Transverse colon (tissue), 4 donors: ENCODE measurements at regions not wholly inside any gene's neighbourhood (a gene's known extent, or its start where the extent isn't known, plus 50 kb on each side); places are given as distances from the start of the nearest gene placed in this dataset.

Experiments
- DNase-seq: peaks from one replicate; pipeline ENCODE4 v3.0.0-alpha.2; 2019
- H3K27ac ChIP-seq, 4 donors: fragments of 200-600 bp; sonication (generic); 2 replicates each; pipeline ENCODE4 v1.5.1; 2016 to 2018; ENCODE audit warnings: inconsistent platforms in 4 of 4
- H3K27me3 ChIP-seq: fragments of 200-600 bp; sonication (generic); 2 replicates; pipeline ENCODE4 v1.5.1; 2017; ENCODE audit warnings: inconsistent platforms
- H3K36me3 ChIP-seq, 4 donors: fragments of 200-600 bp; sonication (generic); 2 replicates each; pipeline ENCODE4 v1.5.1; 2017 to 2019; ENCODE audit warnings: inconsistent platforms in 4 of 4
- H3K4me1 ChIP-seq, 4 donors: fragments of 200-600 bp; sonication (generic); 2 replicates each; pipeline ENCODE4 v1.5.1; 2017 to 2020; ENCODE audit warnings: inconsistent platforms in 4 of 4
- H3K4me3 ChIP-seq, 4 donors: fragments of 200-600 bp; sonication (generic); 1 replicate in 1 of 4; 2 replicates in 3 of 4; pipeline versions ENCODE4 v1.5.1 to v1.6.1; 2017 to 2019; ENCODE audit warnings: inconsistent platforms in 4 of 4
- H3K9me3 ChIP-seq, 2 donors: fragments of 200-600 bp; sonication (generic); 2 replicates each; pipeline ENCODE4 v1.5.1; 2017 to 2019; ENCODE audit warnings: inconsistent platforms in 2 of 2
- CTCF ChIP-seq, 5 experiments: fragments of 200-600 bp in 3 of 5; fragments of 450-650 bp in 2 of 5; sonication (generic) in 3 of 5; IDR thresholded peaks; 1 replicate in 2 of 5; 2 replicates in 3 of 5; pipeline ENCODE4 v1.5.1; 2016 to 2017; ENCODE audit warnings: antibody characterized with exemption in 5 of 5, inconsistent platforms in 3 of 5, mild to moderate bottlenecking in 2 of 5, moderate library complexity in 1 of 5
- EP300 ChIP-seq: sonication (generic); formaldehyde crosslinking; IDR thresholded peaks from one replicate; pipeline ENCODE4 v1.6.1; 2017; ENCODE audit warnings: antibody characterized with exemption, low read depth
- POLR2A ChIP-seq: fragments of 450-650 bp; IDR thresholded peaks from one replicate; pipeline ENCODE4 v1.6.1; 2016; ENCODE audit warnings: antibody characterized with exemption, mild to moderate bottlenecking, moderate library complexity
- POLR2AphosphoS5 ChIP-seq, 3 donors: sonication (generic); formaldehyde crosslinking; IDR thresholded peaks; one replicate each; pipeline ENCODE4 v1.6.1; 2016; ENCODE audit warnings: antibody characterized with exemption in 3 of 3
- WGBS, 2 donors: methylation state at CpG; one replicate each; pipeline ENCODE4 v1.1.5; 2018; ENCODE audit warnings: low coverage in 1 of 2; 5-methylcytosine and 5-hydroxymethylcytosine counted together
- in situ Hi-C, 4 donors: fragments of 200-750 bp; cut with MboI; loops; one replicate each; pipeline versions ENCODE4 v1.15.0 to v1.15.1; 2017; ENCODE audit warnings: low sequenced_read_pairs in 3 of 4, low pct_ligation_motif_present in 1 of 4, low pct_unique_long_range_greater_than_20kb in 1 of 4
- intact Hi-C: fragments of 100-400 bp; cut with DNase I; formaldehyde crosslinking; loops from one replicate; pipeline ENCODE4 v1.15.1; 2023; ENCODE audit warnings: low total_unique reads

- intact Hi-C loops (no loop called here), in situ Hi-C loops (loop anchor here in 3 of 4 donors (25.0 kb wide), 2 partner anchors 460 to 610 kb away; no protein-coding TSS in a partner anchor)
- Histone ChIP-seq H3K27ac (no peak overlapping the region), H3K4me1 (no peaks in the 10 kb centered on the region), H3K4me3 (no peak overlapping the region), H3K9me3 (no peaks in the 10 kb centered on the region), H3K27me3 (no peaks in the 10 kb centered on the region), H3K36me3 (no peaks in the 10 kb centered on the region)
- TF ChIP-seq POLR2A (no peak), EP300 (no peak), CTCF (IDR thresholded peaks at IDR 0.05) (no peak), POLR2AphosphoS5 (IDR thresholded peaks at IDR 0.05) (no peak)
- 56 to 74% methylated on average over 3 of the region's 3 CpGs for WGBS, 2 donors
- no peak for DNase-seq
These were observed 136.1 kb upstream of the SNX19 start for GRCh38 chr11:131052367-131052766.

GRCh38 chr11:131056036-131056435 lies 139.8 kb upstream of the SNX19 start:
- Histone ChIP-seq H3K36me3 (no peaks in the 10 kb centered on the region), H3K9me3 (no peaks in the 10 kb centered on the region), H3K27me3 (no peaks in the 10 kb centered on the region), H3K27ac (no peak overlapping the region), H3K4me1 (no peaks in the 10 kb centered on the region), H3K4me3 (no peak overlapping the region)
- intact Hi-C loops (no loop called here), in situ Hi-C loops (loop anchor here in 3 of 4 donors (25.0 kb wide), 2 partner anchors 456 to 606 kb away; no protein-coding TSS in a partner anchor)
- 51 to 62% methylated on average over 2 of the region's 2 CpGs for WGBS, 2 donors
- TF ChIP-seq POLR2AphosphoS5 (IDR thresholded peaks at IDR 0.05) (no peak), CTCF (IDR thresholded peaks at IDR 0.05) (no peak), POLR2A (no peak), EP300 (no peak)
- DNase-seq = no peak

GRCh38 chr11:131063638-131064037 lies 147.4 kb upstream of the SNX19 start:
- Histone ChIP-seq H3K9me3 (no peaks in the 10 kb centered on the region), H3K36me3 (no peaks in the 10 kb centered on the region), H3K4me3 (no peak overlapping the region), H3K27me3 (no peaks in the 10 kb centered on the region), H3K4me1 (no peaks in the 10 kb centered on the region), H3K27ac (no peak overlapping the region)
- in situ Hi-C loops (loop anchor here in 3 of 4 donors (10.0 to 25.0 kb wide), 4 partner anchors 441 to 611 kb away; no protein-coding TSS in a partner anchor), intact Hi-C loops (loop anchor here (5.0 kb wide), 1 partner anchor 449 kb away; no protein-coding TSS in a partner anchor)
- no peak for TF ChIP-seq POLR2AphosphoS5 (IDR thresholded peaks at IDR 0.05)
- TF ChIP-seq POLR2A = no peak
- no peak for TF ChIP-seq EP300
- no peak for TF ChIP-seq CTCF (IDR thresholded peaks at IDR 0.05)
- WGBS, 2 donors = 35% methylated on average over 6 of the region's 6 CpGs; no CpG with 5 or more reads in 1 of the 2 donors
- DNase-seq = no peak

GRCh38 chr11:131064373-131064991 lies 148.2 kb upstream of the SNX19 start:
- H3K4me3 ChIP-seq = no peak overlapping the region
- in situ Hi-C loops = loop anchor here in 3 of 4 donors (10.0 to 25.0 kb wide), 4 partner anchors 440 to 610 kb away; no protein-coding TSS in a partner anchor
- DNase-seq = peak; percentile 25
- H3K4me1 ChIP-seq = no peaks in the 10 kb centered on the region
- H3K9me3 ChIP-seq = no peaks in the 10 kb centered on the region
- H3K36me3 ChIP-seq = no peaks in the 10 kb centered on the region
- 26 to 37% methylated on average over 6 to 12 of the region's 12 CpGs for WGBS, 2 donors
- intact Hi-C loops = loop anchor here (5.0 kb wide), 1 partner anchor 448 kb away; no protein-coding TSS in a partner anchor
- H3K27ac ChIP-seq = no peak overlapping the region
- H3K27me3 ChIP-seq = no peaks in the 10 kb centered on the region
- TF ChIP-seq CTCF (IDR thresholded peaks at IDR 0.05) (peak; percentile 61 to 74 (median 68)), POLR2AphosphoS5 (IDR thresholded peaks at IDR 0.05) (no peak), EP300 (no peak), POLR2A (no peak)
